K562 (cell line): ENCODE measurements at regions not wholly inside any gene's neighbourhood (a gene's known extent, or its start where the extent isn't known, plus 50 kb on each side); places are given as distances from the start of the nearest gene placed in this dataset.

Experiments used
- ATAC-seq: fragments of 200-7000 bp; cut with Tn5 transposase; 3 replicates; pipeline ENCODE4 v1.9.1; 2020; ENCODE audit warnings: moderate library complexity
- BruUV-seq: library from RNA; stranded (reverse); fragments of 400-500 nt; replicated peaks from 2 replicates; lab custom pipeline; 2021; lab: Mats Ljungman, UMichigan
- CTCF ChIA-PET: fragments of 300-600 bp; formaldehyde crosslinking; extraction: SDS; loops from one replicate; lab custom pipeline; 2021; ENCODE audit warnings: low intra/inter-chr PET ratio; lab: Yijun Ruan, JAX
- POLR2A ChIA-PET: fragments of 300-600, 350-650 bp; sonication (Branson Sonifier 250); formaldehyde crosslinking; extraction: SDS; loops from one replicate; lab custom pipeline; 2021; ENCODE audit warnings: antibody characterized with exemption, inconsistent platforms; lab: Yijun Ruan, JAX
- DNase-seq, 4 experiments: peaks; one replicate each; pipeline versions ENCODE4 v3.0.0 to v3.0.0-alpha.2; 2011 to 2018; ENCODE audit warnings: low spot score in 3 of 4, mixed read lengths in 3 of 4; ENCODE audit errors: extremely low read depth in 1 of 4
- FAIRE-seq: peaks from 2 replicates; lab custom pipeline; 2011; peaks lifted over from hg19 to GRCh38; lab: Jason Lieb, UNC
- H2AFZ ChIP-seq: 2 replicates; pipeline ENCODE4 v1.6.0; 2011; ENCODE audit warnings: low read depth, low read length, control low read depth, inconsistent platforms
- H3K27ac ChIP-seq: fragments of 200-600 bp; 3 replicates; pipeline ENCODE4 v1.8.0; 2011; ENCODE audit warnings: low read depth, mild to moderate bottlenecking, control low read depth, inconsistent platforms, low read length, moderate library complexity, mixed read lengths; ENCODE audit errors: extremely low read depth
- H3K27me3 ChIP-seq, 2 experiments: fragments of 300-600 bp in 1 of 2; 2 replicates in 1 of 2; 3 replicates in 1 of 2; pipeline versions ENCODE4 v1.6.0 to v1.8.0; 2011; ENCODE audit warnings: inconsistent platforms in 2 of 2, low read length in 2 of 2, mild to moderate bottlenecking in 1 of 2, mixed read lengths in 1 of 2, moderate library complexity in 1 of 2; ENCODE audit not compliant: control insufficient read depth in 2 of 2, insufficient read depth in 2 of 2
- H3K36me3 ChIP-seq: fragments of 300-600 bp; 3 replicates; pipeline ENCODE4 v1.8.0; 2011; ENCODE audit warnings: mild to moderate bottlenecking, low read length, inconsistent platforms; ENCODE audit not compliant: control insufficient read depth, insufficient read depth
- H3K4me1 ChIP-seq, 2 experiments: fragments of 200-600 bp in 1 of 2; replicated peaks in 1 of 2; 2 replicates in 1 of 2; 3 replicates in 1 of 2; pipeline versions ENCODE4 v1.5.1 to v1.8.0; 2011; ENCODE audit warnings: inconsistent platforms in 2 of 2, low read length in 2 of 2, mild to moderate bottlenecking in 1 of 2, mixed read lengths in 1 of 2, moderate library complexity in 1 of 2; ENCODE audit not compliant: control insufficient read depth in 2 of 2, insufficient read depth in 2 of 2
- H3K4me2 ChIP-seq: 2 replicates; pipeline ENCODE4 v1.6.1; 2011; ENCODE audit warnings: low read length, control low read depth, inconsistent platforms, mixed read lengths; ENCODE audit not compliant: insufficient read depth
- H3K4me3 ChIP-seq: fragments of 200-600 bp; sonication (generic), shearing (Covaris generic); 2 replicates; pipeline ENCODE4 v1.5.1; 2016; ENCODE audit warnings: control low read depth, inconsistent platforms
- H3K79me2 ChIP-seq: fragments of 200-600 bp; 3 replicates; pipeline ENCODE4 v1.8.0; 2011; ENCODE audit warnings: low read length, inconsistent platforms; ENCODE audit not compliant: control insufficient read depth, insufficient read depth
- H3K9ac ChIP-seq, 2 experiments: 2 replicates each; pipeline versions ENCODE4 v1.6.0 to v1.6.1; 2011; ENCODE audit warnings: low read depth in 2 of 2, low read length in 2 of 2, control low read depth in 1 of 2, inconsistent platforms in 1 of 2, mild to moderate bottlenecking in 1 of 2, mixed read lengths in 1 of 2; ENCODE audit not compliant: insufficient read depth in 1 of 2
- H3K9me1 ChIP-seq: one replicate; pipeline ENCODE4 v1.6.0; 2011; ENCODE audit warnings: inconsistent platforms, mild to moderate bottlenecking, low read length, moderate library complexity; ENCODE audit not compliant: control insufficient read depth, insufficient read depth
- H3K9me3 ChIP-seq: replicated peaks from 2 replicates; pipeline ENCODE4 v1.5.1; 2011; ENCODE audit warnings: low read depth, low read length, inconsistent platforms; ENCODE audit not compliant: control insufficient read depth, insufficient read depth
- H4K20me1 ChIP-seq: replicated peaks from 2 replicates; pipeline ENCODE4 v1.6.1; 2011; ENCODE audit warnings: low read length, inconsistent platforms, mixed read lengths; ENCODE audit not compliant: control insufficient read depth, insufficient read depth
- ARID1B ChIP-seq: fragments of 450-650 bp; IDR thresholded peaks from 2 replicates; pipeline ENCODE4 v1.6.1; 2016; ENCODE audit warnings: antibody characterized with exemption, mild to moderate bottlenecking, inconsistent platforms
- CBFA2T3 ChIP-seq: fragments of 450-650 bp; IDR thresholded peaks from 2 replicates; pipeline ENCODE4 v1.6.1; 2017
- ERF ChIP-seq: fragments of 450-650 bp; formaldehyde crosslinking; IDR thresholded peaks from 2 replicates; pipeline ENCODE4 v1.4.0; 2020; ENCODE audit warnings: mild to moderate bottlenecking, mixed read lengths
- FOXJ3 ChIP-seq: sonication (generic); formaldehyde crosslinking; IDR thresholded peaks from 2 replicates; pipeline ENCODE4 v1.4.0; 2020; ENCODE audit warnings: mild to moderate bottlenecking, missing genetic modification reagents
- MCM2 ChIP-seq: fragments of 450-650 bp; IDR thresholded peaks from 2 replicates; pipeline ENCODE4 v1.6.1; 2017; ENCODE audit warnings: low read depth, mild to moderate bottlenecking
- PHF8 ChIP-seq: fragments of 200-600 bp; sonication (generic); IDR thresholded peaks from 2 replicates; pipeline ENCODE4 v1.6.1; 2012; ENCODE audit warnings: mixed run types, mild to moderate bottlenecking, inconsistent platforms, low read length, moderate library complexity, borderline replicate concordance
- PTRF ChIP-seq: fragments of 450-650 bp; IDR thresholded peaks from 2 replicates; pipeline ENCODE4 v1.6.1; 2016; ENCODE audit warnings: mild to moderate bottlenecking, missing genetic modification characterization, missing compliant biosample characterization
- SIN3A ChIP-seq, 2 experiments: fragments of 150-350 bp in 1 of 2; IDR thresholded peaks; 2 replicates each; pipeline ENCODE4 v1.6.1; 2011 to 2016; ENCODE audit warnings: borderline replicate concordance in 2 of 2, low read depth in 2 of 2, low read length in 2 of 2, mild to moderate bottlenecking in 2 of 2, moderate library complexity in 2 of 2; ENCODE audit not compliant: control insufficient read depth in 1 of 2
- SOX6 ChIP-seq: fragments of 450-650 bp; IDR thresholded peaks from 2 replicates; pipeline ENCODE4 v1.6.1; 2014; ENCODE audit warnings: mild to moderate bottlenecking
- SRSF1 ChIP-seq: fragments of 200-400 bp; formaldehyde crosslinking; IDR thresholded peaks from 2 replicates; pipeline ENCODE4 v1.6.1; 2017; ENCODE audit warnings: mild to moderate bottlenecking, low read depth, low read length, moderate library complexity
- TAF9B ChIP-seq: fragments of 450-650 bp; IDR thresholded peaks from 2 replicates; pipeline ENCODE4 v1.6.1; 2018; ENCODE audit warnings: mild to moderate bottlenecking; ENCODE audit not compliant: partially characterized antibody
- ZNF280A ChIP-seq: fragments of 450-650 bp; IDR thresholded peaks from 2 replicates; pipeline ENCODE4 v1.6.1; 2018; ENCODE audit warnings: mild to moderate bottlenecking, low read depth; ENCODE audit not compliant: partially characterized antibody
- ZNF717 ChIP-seq: fragments of 250-450 bp; sonication (Bioruptor Pico); IDR thresholded peaks from 2 replicates; pipeline ENCODE4 v1.5.0; 2021
- ZNF77 ChIP-seq: fragments of 250-450 bp; sonication (Bioruptor Pico); IDR thresholded peaks from 2 replicates; pipeline ENCODE4 v1.5.0; 2020
- WGBS: fragments of 100-300 bp; shearing (Covaris generic); methylation state at CpG from one replicate; pipeline ENCODE4 v1.1.6; 2016; ENCODE audit warnings: low coverage, mixed read lengths; ENCODE audit not compliant: insufficient coverage; ENCODE audit errors: missing lambda C conversion rate; 5-methylcytosine and 5-hydroxymethylcytosine counted together
- in situ Hi-C: fragments of 300-500 bp; cut with MboI; formaldehyde crosslinking; loops from 4 replicates; pipeline ENCODE4 v1.15.0; 2018; ENCODE audit warnings: inconsistent platforms, mixed read lengths
- intact Hi-C: fragments of 100-400 bp; cut with micrococcal nuclease; formaldehyde crosslinking; loops from 2 replicates; pipeline ENCODE4 v1.14.2; 2022
- TF ChIP-seq, protein P1 (sequence below): fragments of 250-450 bp; sonication (Bioruptor Pico); IDR thresholded peaks from 2 replicates; pipeline ENCODE4 v1.8.0; 2021; ENCODE audit warnings: borderline replicate concordance, mild to moderate bottlenecking, moderate library complexity; ENCODE audit not compliant: poor library complexity, severe bottlenecking
- TF ChIP-seq, protein P2 (sequence below): IDR thresholded peaks from 2 replicates; pipeline ENCODE4 v1.6.1; 2011; ENCODE audit warnings: borderline replicate concordance, low read depth, mild to moderate bottlenecking, moderate library complexity, low read length; ENCODE audit not compliant: insufficient read depth, poor library complexity, severe bottlenecking

DNA sequence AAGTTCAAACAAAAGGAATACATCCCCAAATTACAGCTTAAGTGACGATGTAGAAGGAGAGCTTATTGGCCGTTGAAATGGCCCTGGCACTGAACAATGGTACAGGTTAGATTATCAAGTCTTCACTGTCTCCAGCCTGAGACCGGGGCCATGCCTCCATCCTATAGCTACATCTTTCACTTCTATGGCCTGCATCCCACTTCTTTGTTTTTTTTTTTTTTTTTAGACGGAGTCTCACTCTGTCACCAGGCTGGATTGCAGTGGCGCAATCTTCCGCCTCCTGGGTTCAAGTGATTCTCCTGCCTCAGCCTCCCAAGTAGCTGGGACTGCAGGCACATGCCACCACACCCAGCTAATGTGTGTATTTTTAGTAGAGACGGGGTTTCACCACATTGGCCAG lies 464.6 kb downstream of the CDH26 start:
- ATAC-seq, result no peak
- in situ Hi-C loops, result no loop called here
- intact Hi-C loops, result no loop called here
- DNase-seq, result no peak
- Histone ChIP-seq H3K79me2 (no peaks in the 10 kb centered on the region), H2AFZ (no peak overlapping the region), H3K36me3 (no peaks in the 10 kb centered on the region), H3K9me3 (no peaks in the 10 kb centered on the region), H3K9me1 (no peaks in the 10 kb centered on the region), H3K27ac (no peak overlapping the region), H4K20me1 (no peaks in the 10 kb centered on the region), H3K4me3 (no peak overlapping the region), H3K4me1 (no peaks in the 10 kb centered on the region), H3K4me2 (no peak overlapping the region), H3K9ac (no peak overlapping the region), H3K27me3 (peaks cover 0 to 3% of the 10 kb centered on the region in 2 experiments; a peak in 1 of 5 replicates)
- WGBS, result 0% methylated on average over 7 of the region's 7 CpGs
- no TSS peak for BruUV-seq
- POLR2A ChIA-PET, result no interaction called here
- CTCF ChIA-PET, result no interaction called here
- no peak for FAIRE-seq
- TF ChIP-seq PTRF, result no peak
- no peak for TF ChIP-seq FOXJ3 (CRISPR knock-in tag)
- TF ChIP-seq ZNF717 (CRISPR knock-in tag), result no peak
- TF ChIP-seq MCM2, result no peak
- no peak for TF ChIP-seq ZNF77 (CRISPR knock-in tag)
- TF ChIP-seq, protein P1, sequence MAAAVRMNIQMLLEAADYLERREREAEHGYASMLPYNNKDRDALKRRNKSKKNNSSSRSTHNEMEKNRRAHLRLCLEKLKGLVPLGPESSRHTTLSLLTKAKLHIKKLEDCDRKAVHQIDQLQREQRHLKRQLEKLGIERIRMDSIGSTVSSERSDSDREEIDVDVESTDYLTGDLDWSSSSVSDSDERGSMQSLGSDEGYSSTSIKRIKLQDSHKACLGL, result no peak
- TF ChIP-seq ERF, result no peak
- TF ChIP-seq PHF8, result no peak
- no peak for TF ChIP-seq CBFA2T3
- no peak for TF ChIP-seq SOX6
- TF ChIP-seq, protein P2, sequence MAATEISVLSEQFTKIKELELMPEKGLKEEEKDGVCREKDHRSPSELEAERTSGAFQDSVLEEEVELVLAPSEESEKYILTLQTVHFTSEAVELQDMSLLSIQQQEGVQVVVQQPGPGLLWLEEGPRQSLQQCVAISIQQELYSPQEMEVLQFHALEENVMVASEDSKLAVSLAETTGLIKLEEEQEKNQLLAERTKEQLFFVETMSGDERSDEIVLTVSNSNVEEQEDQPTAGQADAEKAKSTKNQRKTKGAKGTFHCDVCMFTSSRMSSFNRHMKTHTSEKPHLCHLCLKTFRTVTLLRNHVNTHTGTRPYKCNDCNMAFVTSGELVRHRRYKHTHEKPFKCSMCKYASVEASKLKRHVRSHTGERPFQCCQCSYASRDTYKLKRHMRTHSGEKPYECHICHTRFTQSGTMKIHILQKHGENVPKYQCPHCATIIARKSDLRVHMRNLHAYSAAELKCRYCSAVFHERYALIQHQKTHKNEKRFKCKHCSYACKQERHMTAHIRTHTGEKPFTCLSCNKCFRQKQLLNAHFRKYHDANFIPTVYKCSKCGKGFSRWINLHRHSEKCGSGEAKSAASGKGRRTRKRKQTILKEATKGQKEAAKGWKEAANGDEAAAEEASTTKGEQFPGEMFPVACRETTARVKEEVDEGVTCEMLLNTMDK, result no peak
- TF ChIP-seq ZNF280A, result no peak
- TF ChIP-seq SIN3A (IDR thresholded peaks at IDR 0.05; ENCODE audit: borderline replicate concordance in 2 of 2, control insufficient read depth in 1 of 2, low read depth in 2 of 2, low read length in 2 of 2), result no peak
- TF ChIP-seq TAF9B, result no peak
- no peak for TF ChIP-seq ARID1B
- no peak for TF ChIP-seq SRSF1
